ENCODE measurements at regions not wholly inside any gene's neighbourhood (a gene's known extent, or its start where the extent isn't known, plus 50 kb on each side); places are given as distances from the start of the nearest gene placed in this dataset.

DNA sequence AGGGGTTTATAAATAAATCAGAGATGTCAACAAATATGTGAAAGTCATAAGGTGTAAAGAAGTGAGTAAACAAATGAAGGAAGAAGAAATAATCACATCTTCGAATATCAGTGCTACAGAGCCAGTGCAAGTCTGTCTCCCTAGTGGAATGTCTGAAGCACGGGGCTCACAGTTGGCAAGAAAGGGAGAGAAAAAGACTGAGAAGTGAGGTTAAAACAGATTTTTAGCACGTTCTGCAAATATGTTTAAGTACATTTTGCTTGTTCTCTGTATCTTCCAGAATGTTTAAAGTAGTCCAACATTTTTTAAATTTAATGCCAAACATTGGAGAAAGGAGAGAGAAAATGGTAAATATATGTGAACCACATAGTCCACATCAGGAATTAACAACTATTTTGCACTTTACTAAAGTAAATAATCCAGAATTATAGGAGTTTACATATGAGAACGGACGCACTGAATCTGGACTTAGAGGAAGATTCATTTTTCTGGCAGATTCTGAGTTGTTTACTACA lies 682.4 kb downstream of the LTN1 start:
- Histone ChIP-seq H3K27me3 (replicated peaks; ENCODE audit: control insufficient read depth, insufficient read depth, low read length) (no peaks in the 10 kb centered on the region), H3K36me3 (ENCODE audit: control insufficient read depth, insufficient read depth, low read length) (no peaks in the 10 kb centered on the region), H3K4me3 (replicated peaks; ENCODE audit: low read depth, low read length) (no peak overlapping the region)
- no peak for DNase-seq (ENCODE audit: extremely low read depth, insufficient read length)
- TF ChIP-seq, protein P1, sequence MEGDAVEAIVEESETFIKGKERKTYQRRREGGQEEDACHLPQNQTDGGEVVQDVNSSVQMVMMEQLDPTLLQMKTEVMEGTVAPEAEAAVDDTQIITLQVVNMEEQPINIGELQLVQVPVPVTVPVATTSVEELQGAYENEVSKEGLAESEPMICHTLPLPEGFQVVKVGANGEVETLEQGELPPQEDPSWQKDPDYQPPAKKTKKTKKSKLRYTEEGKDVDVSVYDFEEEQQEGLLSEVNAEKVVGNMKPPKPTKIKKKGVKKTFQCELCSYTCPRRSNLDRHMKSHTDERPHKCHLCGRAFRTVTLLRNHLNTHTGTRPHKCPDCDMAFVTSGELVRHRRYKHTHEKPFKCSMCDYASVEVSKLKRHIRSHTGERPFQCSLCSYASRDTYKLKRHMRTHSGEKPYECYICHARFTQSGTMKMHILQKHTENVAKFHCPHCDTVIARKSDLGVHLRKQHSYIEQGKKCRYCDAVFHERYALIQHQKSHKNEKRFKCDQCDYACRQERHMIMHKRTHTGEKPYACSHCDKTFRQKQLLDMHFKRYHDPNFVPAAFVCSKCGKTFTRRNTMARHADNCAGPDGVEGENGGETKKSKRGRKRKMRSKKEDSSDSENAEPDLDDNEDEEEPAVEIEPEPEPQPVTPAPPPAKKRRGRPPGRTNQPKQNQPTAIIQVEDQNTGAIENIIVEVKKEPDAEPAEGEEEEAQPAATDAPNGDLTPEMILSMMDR (IDR thresholded peaks at IDR 0.05; ENCODE audit: insufficient read depth, low read length, poor library complexity, severe bottlenecking): no peak

DNA sequence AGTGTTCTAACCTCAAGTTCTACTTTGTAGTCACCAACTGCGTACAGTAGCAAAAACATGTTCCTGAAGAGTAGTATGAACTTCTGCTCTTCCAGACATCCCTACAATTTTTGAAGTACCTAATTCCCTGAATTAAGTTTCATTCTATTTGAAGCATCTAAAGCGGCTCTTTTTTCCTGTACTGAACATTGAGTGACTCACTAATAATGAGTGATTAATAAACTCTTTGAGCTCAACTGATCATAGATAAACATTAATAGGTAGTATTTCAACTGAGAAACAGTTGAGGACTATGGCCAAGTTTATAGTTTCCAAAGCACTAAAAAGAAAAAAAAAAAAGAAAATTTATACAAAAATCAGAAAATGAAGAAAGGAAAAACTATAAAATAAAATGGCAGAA lies 683.1 kb downstream of the LTN1 start:
- Histone ChIP-seq H3K4me3 (replicated peaks; ENCODE audit: low read depth, low read length) (no peak overlapping the region), H3K36me3 (ENCODE audit: control insufficient read depth, insufficient read depth, low read length) (no peaks in the 10 kb centered on the region), H3K27me3 (replicated peaks; ENCODE audit: control insufficient read depth, insufficient read depth, low read length) (no peaks in the 10 kb centered on the region)
- TF ChIP-seq, protein P1 (IDR thresholded peaks at IDR 0.05; ENCODE audit: insufficient read depth, low read length, poor library complexity, severe bottlenecking): no peak
- DNase-seq (ENCODE audit: extremely low read depth, insufficient read length): no peak

DNA sequence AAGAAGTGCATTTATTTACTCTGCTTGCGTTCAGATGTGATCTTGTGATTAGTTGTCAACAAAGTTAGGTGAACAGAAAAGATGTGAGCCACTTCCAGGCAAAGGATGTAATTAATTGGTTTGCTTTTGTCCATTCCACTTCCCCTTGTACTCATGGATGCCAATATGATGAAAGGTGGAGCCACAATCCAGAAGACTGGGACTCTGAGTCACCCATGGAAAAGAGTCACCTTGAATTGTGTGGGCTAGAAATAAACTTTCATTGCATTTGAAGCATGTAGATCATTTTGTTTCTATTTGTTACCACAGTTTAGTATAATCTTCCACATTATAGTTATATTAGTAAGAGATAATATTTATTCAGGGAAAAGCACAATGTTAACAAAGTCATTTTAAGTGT lies 684.2 kb downstream of the LTN1 start:
- no peak for DNase-seq (ENCODE audit: extremely low read depth, insufficient read length)
- Histone ChIP-seq H3K36me3 (ENCODE audit: control insufficient read depth, insufficient read depth, low read length) (no peaks in the 10 kb centered on the region), H3K4me3 (replicated peaks; ENCODE audit: low read depth, low read length) (no peak overlapping the region), H3K27me3 (replicated peaks; ENCODE audit: control insufficient read depth, insufficient read depth, low read length) (no peaks in the 10 kb centered on the region)
- TF ChIP-seq, protein P1 (IDR thresholded peaks at IDR 0.05; ENCODE audit: insufficient read depth, low read length, poor library complexity, severe bottlenecking): no peak

DNA sequence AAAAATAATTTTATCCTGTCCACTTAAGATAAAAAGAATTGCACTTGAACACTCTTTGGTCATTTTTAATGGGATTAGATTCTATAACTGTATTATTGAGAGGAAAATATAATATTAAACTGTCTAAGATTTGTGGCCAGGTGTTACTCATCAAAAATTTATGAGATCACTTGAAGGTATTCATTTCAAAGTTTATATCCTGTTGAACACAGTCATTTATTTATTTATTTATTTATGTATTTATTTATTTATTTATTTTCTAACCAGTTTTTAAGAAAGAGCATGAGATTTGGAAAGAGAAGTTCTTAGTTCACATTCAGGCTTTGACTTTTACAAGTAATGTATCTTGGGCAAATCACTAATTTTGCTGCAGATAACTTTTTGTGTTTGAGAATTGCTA lies 692.7 kb downstream of the LTN1 start:
- Histone ChIP-seq H3K36me3 (ENCODE audit: control insufficient read depth, insufficient read depth, low read length) (no peaks in the 10 kb centered on the region), H3K27me3 (replicated peaks; ENCODE audit: control insufficient read depth, insufficient read depth, low read length) (no peaks in the 10 kb centered on the region), H3K4me3 (replicated peaks; ENCODE audit: low read depth, low read length) (no peak overlapping the region)
- TF ChIP-seq, protein P1 (IDR thresholded peaks at IDR 0.05; ENCODE audit: insufficient read depth, low read length, poor library complexity, severe bottlenecking): no peak
- DNase-seq (ENCODE audit: extremely low read depth, insufficient read length): no peak

DNA sequence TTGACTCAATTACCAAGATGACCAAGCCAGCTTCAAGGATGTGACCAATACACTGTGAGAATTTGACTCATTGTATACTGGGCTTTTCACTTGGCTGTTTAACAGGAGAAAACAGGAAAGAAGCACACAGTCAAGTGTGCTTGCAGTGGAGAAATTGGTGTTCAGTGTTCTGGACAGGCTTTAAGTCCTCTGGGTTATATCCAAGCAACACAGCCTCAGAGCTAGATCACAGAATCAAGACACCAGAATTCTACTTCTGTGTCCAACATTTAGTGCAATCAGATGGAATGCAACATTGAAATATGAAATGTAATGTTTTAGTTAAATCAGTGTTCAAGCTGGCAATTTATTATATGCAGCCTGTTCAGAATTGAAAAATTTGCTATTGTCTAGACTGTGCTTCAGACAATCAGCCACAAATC lies 694.4 kb downstream of the LTN1 start:
- H3K27me3 ChIP-seq (replicated peaks; ENCODE audit: control insufficient read depth, insufficient read depth, low read length): no peaks in the 10 kb centered on the region
- no peak for DNase-seq (ENCODE audit: extremely low read depth, insufficient read length)

More for the DNA sequence above, 694.4 kb downstream of the LTN1 start:
- TF ChIP-seq, protein P1 (IDR thresholded peaks at IDR 0.05; ENCODE audit: insufficient read depth, low read length, poor library complexity, severe bottlenecking): no peak
- no peaks in the 10 kb centered on the region for H3K36me3 ChIP-seq (ENCODE audit: control insufficient read depth, insufficient read depth, low read length)
- H3K4me3 ChIP-seq (replicated peaks; ENCODE audit: low read depth, low read length): no peak overlapping the region
